ENCODE measurements at regions not wholly inside any gene's neighbourhood (a gene's known extent, or its start where the extent isn't known, plus 50 kb on each side); places are given as distances from the start of the nearest gene placed in this dataset.

GRCh38 chr1:228979774-228980173 is 244.5 kb downstream of the RHOU start:
- TF ChIP-seq POLR2A (IDR thresholded peaks at IDR 0.05) (no peak), CTCF (IDR thresholded peaks at IDR 0.05) (no peak)

All from right lobe of liver (tissue), 4 donors.